Neuronal stem cell (in vitro differentiated cells): ENCODE measurements at regions not wholly inside any gene's neighbourhood (a gene's known extent, or its start where the extent isn't known, plus 50 kb on each side); places are given as distances from the start of the nearest gene placed in this dataset.

Source experiments
- DNase-seq: peaks from one replicate; pipeline ENCODE4 v3.0.0-alpha.2; 2013; ENCODE audit warnings: low spot score
- H2AFZ ChIP-seq: one replicate; pipeline ENCODE4 v1.6.1; 2013; ENCODE audit warnings: mild to moderate bottlenecking, low read length, inconsistent platforms
- H2AK5ac ChIP-seq: 2 replicates; pipeline ENCODE4 v1.6.1; 2013; ENCODE audit warnings: low read depth, mild to moderate bottlenecking, inconsistent platforms, low read length, moderate library complexity, mixed read lengths
- H2BK120ac ChIP-seq: 2 replicates; pipeline ENCODE4 v1.6.1; 2013; ENCODE audit warnings: low read depth, mild to moderate bottlenecking, inconsistent platforms, low read length, moderate library complexity, mixed read lengths
- H2BK12ac ChIP-seq: one replicate; pipeline ENCODE4 v1.6.1; 2013; ENCODE audit warnings: low read length, inconsistent platforms
- H2BK15ac ChIP-seq: 2 replicates; pipeline ENCODE4 v1.6.1; 2013; ENCODE audit warnings: mild to moderate bottlenecking, low read length, inconsistent platforms, mixed read lengths
- H2BK5ac ChIP-seq: one replicate; pipeline ENCODE4 v1.6.1; 2013; ENCODE audit warnings: inconsistent platforms, mild to moderate bottlenecking, low read length, moderate library complexity
- H3K14ac ChIP-seq: one replicate; pipeline ENCODE4 v1.6.1; 2013; ENCODE audit warnings: low read length, inconsistent platforms
- H3K18ac ChIP-seq: 2 replicates; pipeline ENCODE4 v1.6.1; 2013; ENCODE audit warnings: low read length, inconsistent platforms
- H3K23ac ChIP-seq: 2 replicates; pipeline ENCODE4 v1.6.1; 2013; ENCODE audit warnings: low read depth, mild to moderate bottlenecking, mixed read lengths, low read length, inconsistent platforms; ENCODE audit not compliant: poor library complexity
- H3K27ac ChIP-seq: replicated peaks from 3 replicates; pipeline ENCODE4 v1.5.1; 2013; ENCODE audit warnings: low read length, inconsistent platforms
- H3K27me3 ChIP-seq, 3 experiments: 2 replicates each; pipeline ENCODE4 v1.6.1; 2013; ENCODE audit warnings: low read length in 3 of 3, mild to moderate bottlenecking in 2 of 3, inconsistent platforms in 1 of 3, low read depth in 1 of 3, mixed read lengths in 1 of 3, moderate library complexity in 1 of 3; ENCODE audit not compliant: control insufficient read depth in 3 of 3, insufficient read depth in 3 of 3
- H3K36me3 ChIP-seq, 2 donors: replicated peaks in 1 of 2; 2 replicates each; pipeline ENCODE4 v1.6.1; 2013; ENCODE audit warnings: low read length in 2 of 2; ENCODE audit not compliant: control insufficient read depth in 2 of 2, insufficient read depth in 2 of 2
- H3K4ac ChIP-seq: 2 replicates; pipeline ENCODE4 v1.6.1; 2013; ENCODE audit warnings: inconsistent platforms, mild to moderate bottlenecking, low read length, moderate library complexity
- H3K4me1 ChIP-seq, 2 donors: 1 replicate in 1 of 2; 2 replicates in 1 of 2; pipeline ENCODE4 v1.6.1; 2013; ENCODE audit warnings: low read length in 2 of 2, low read depth in 1 of 2; ENCODE audit not compliant: control insufficient read depth in 2 of 2, insufficient read depth in 1 of 2
- H3K4me2 ChIP-seq: one replicate; pipeline ENCODE4 v1.6.1; 2013; ENCODE audit warnings: mild to moderate bottlenecking, low read length, inconsistent platforms; ENCODE audit not compliant: insufficient read depth, poor library complexity, severe bottlenecking
- H3K4me3 ChIP-seq, 2 donors: 2 replicates each; pipeline ENCODE4 v1.5.1; 2013; ENCODE audit warnings: low read length in 2 of 2, mild to moderate bottlenecking in 2 of 2, inconsistent platforms in 1 of 2, moderate library complexity in 1 of 2
- H3K79me1 ChIP-seq: one replicate; pipeline ENCODE4 v1.6.1; 2013; ENCODE audit warnings: low read depth, mild to moderate bottlenecking, inconsistent platforms, low read length, moderate library complexity
- H3K9ac ChIP-seq: one replicate; pipeline ENCODE4 v1.6.1; 2013; ENCODE audit warnings: mild to moderate bottlenecking, low read depth, low read length, inconsistent platforms; ENCODE audit not compliant: poor library complexity
- H3K9me3 ChIP-seq, 2 donors: replicated peaks in 1 of 2; 2 replicates each; pipeline versions ENCODE3 to v1.6.1; 2013; ENCODE audit warnings: low read length in 2 of 2, mild to moderate bottlenecking in 2 of 2, inconsistent platforms in 1 of 2, low read depth in 1 of 2, mixed read lengths in 1 of 2, moderate library complexity in 1 of 2; ENCODE audit not compliant: control insufficient read depth in 2 of 2, insufficient read depth in 1 of 2
- H4K8ac ChIP-seq: one replicate; pipeline ENCODE4 v1.6.1; 2013; ENCODE audit warnings: low read depth, mild to moderate bottlenecking, inconsistent platforms, low read length, moderate library complexity
- H4K91ac ChIP-seq: one replicate; pipeline ENCODE4 v1.6.1; 2013; ENCODE audit warnings: low read length, low read depth, mild to moderate bottlenecking, inconsistent platforms; ENCODE audit not compliant: poor library complexity
- WGBS, 2 donors: extraction: QIAGEN DNeasy Blood & Tissue Kit; methylation state at CpG; one replicate each; pipeline ENCODE4 v1.1.7; 2013; ENCODE audit warnings: missing lambda C conversion rate in 2 of 2, mixed read lengths in 1 of 2; ENCODE audit not compliant: insufficient read length in 2 of 2, insufficient replicate concordance in 1 of 2; ENCODE audit errors: extremely low coverage in 2 of 2; 5-methylcytosine and 5-hydroxymethylcytosine counted together

- no peak overlapping the region for H2AFZ ChIP-seq
- H3K36me3 ChIP-seq: no peaks in the 10 kb centered on the region
- no peak overlapping the region for H4K91ac ChIP-seq
- H3K18ac ChIP-seq: no peak overlapping the region
- no CpG with 5 or more reads among the region's 1 CpG for WGBS, 2 donors
- H3K4me2 ChIP-seq: no peak overlapping the region
- no peak overlapping the region for H3K14ac ChIP-seq
- no peak overlapping the region for H2AK5ac ChIP-seq
- no peaks in the 10 kb centered on the region for H3K27me3 ChIP-seq
- no peaks in the 10 kb centered on the region for H3K9me3 ChIP-seq
- H2BK15ac ChIP-seq: no peak overlapping the region
- H3K4ac ChIP-seq: no peak overlapping the region
- H2BK5ac ChIP-seq: no peak overlapping the region
- no peak overlapping the region for H2BK12ac ChIP-seq
- no peaks in the 10 kb centered on the region for H3K79me1 ChIP-seq
- no peak overlapping the region for H3K27ac ChIP-seq
- H2BK120ac ChIP-seq: no peak overlapping the region
- no peak overlapping the region for H3K23ac ChIP-seq
- no peak overlapping the region for H3K9ac ChIP-seq
- no peak for DNase-seq
- H3K4me3 ChIP-seq: no peak overlapping the region
- no peaks in the 10 kb centered on the region for H3K4me1 ChIP-seq
- H4K8ac ChIP-seq: no peak overlapping the region
Measured at GRCh38 chr3:151625586-151625985, 108.1 kb upstream of the AADACL2 start.

- H2BK12ac ChIP-seq: no peak overlapping the region
- H3K4me1 ChIP-seq: no peaks in the 10 kb centered on the region
- no peak for DNase-seq
- H3K36me3 ChIP-seq: no peaks in the 10 kb centered on the region
- no peak overlapping the region for H3K4me3 ChIP-seq
- no peaks in the 10 kb centered on the region for H3K79me1 ChIP-seq
- no peak overlapping the region for H3K23ac ChIP-seq
- no peaks in the 10 kb centered on the region for H3K27me3 ChIP-seq
- no peak overlapping the region for H2BK5ac ChIP-seq
- H2AK5ac ChIP-seq: no peak overlapping the region
- H3K27ac ChIP-seq: no peak overlapping the region
- no peak overlapping the region for H2AFZ ChIP-seq
- WGBS, 2 donors: no CpG with 5 or more reads among the region's 3 CpGs
- no peak overlapping the region for H3K14ac ChIP-seq
- H4K91ac ChIP-seq: no peak overlapping the region
- no peak overlapping the region for H3K9ac ChIP-seq
- H3K4ac ChIP-seq: no peak overlapping the region
- no peak overlapping the region for H3K4me2 ChIP-seq
- no peak overlapping the region for H2BK15ac ChIP-seq
- no peak overlapping the region for H2BK120ac ChIP-seq
- H4K8ac ChIP-seq: no peak overlapping the region
- no peak overlapping the region for H3K18ac ChIP-seq
- no peaks in the 10 kb centered on the region for H3K9me3 ChIP-seq
Measured at GRCh38 chr3:151625086-151625485, 108.6 kb upstream of the AADACL2 start.

GRCh38 chr3:151620071-151620470 lies 113.7 kb upstream of the AADACL2 start:
- no peak overlapping the region for H2BK15ac ChIP-seq
- no peak overlapping the region for H3K27ac ChIP-seq
- no peaks in the 10 kb centered on the region for H3K79me1 ChIP-seq
- H3K9ac ChIP-seq: no peak overlapping the region
- no peaks in the 10 kb centered on the region for H3K9me3 ChIP-seq
- H3K18ac ChIP-seq: no peak overlapping the region
- no peak overlapping the region for H2BK5ac ChIP-seq
- H2BK12ac ChIP-seq: no peak overlapping the region
- no peak overlapping the region for H2AFZ ChIP-seq
- H2AK5ac ChIP-seq: no peak overlapping the region
- no peak overlapping the region for H4K91ac ChIP-seq
- H2BK120ac ChIP-seq: no peak overlapping the region
- no peak for DNase-seq
- H3K36me3 ChIP-seq: no peaks in the 10 kb centered on the region
- H3K4ac ChIP-seq: no peak overlapping the region
- no peaks in the 10 kb centered on the region for H3K4me1 ChIP-seq
- H3K4me3 ChIP-seq: no peak overlapping the region
- no peaks in the 10 kb centered on the region for H3K27me3 ChIP-seq
- no peak overlapping the region for H3K4me2 ChIP-seq
- H3K14ac ChIP-seq: no peak overlapping the region
- H4K8ac ChIP-seq: no peak overlapping the region
- H3K23ac ChIP-seq: no peak overlapping the region

GRCh38 chr3:151615464-151615863 lies 118.3 kb upstream of the AADACL2 start:
- H3K27me3 ChIP-seq: no peaks in the 10 kb centered on the region
- no peak overlapping the region for H3K4me2 ChIP-seq
- no peak overlapping the region for H2AK5ac ChIP-seq
- H3K18ac ChIP-seq: no peak overlapping the region
- H3K36me3 ChIP-seq: no peaks in the 10 kb centered on the region
- no peak overlapping the region for H3K4ac ChIP-seq
- no peak overlapping the region for H3K9ac ChIP-seq
- DNase-seq: no peak
- no peak overlapping the region for H3K4me3 ChIP-seq
- no CpG with 5 or more reads among the region's 4 CpGs for WGBS, 2 donors
- no peak overlapping the region for H2BK12ac ChIP-seq
- no peaks in the 10 kb centered on the region for H3K9me3 ChIP-seq
- no peak overlapping the region for H4K8ac ChIP-seq
- H2BK5ac ChIP-seq: no peak overlapping the region
- no peaks in the 10 kb centered on the region for H3K4me1 ChIP-seq
- no peak overlapping the region for H3K27ac ChIP-seq
- H3K23ac ChIP-seq: no peak overlapping the region
- no peak overlapping the region for H3K14ac ChIP-seq
- H4K91ac ChIP-seq: no peak overlapping the region
- H2AFZ ChIP-seq: no peak overlapping the region
- H2BK120ac ChIP-seq: no peak overlapping the region
- H2BK15ac ChIP-seq: no peak overlapping the region
- H3K79me1 ChIP-seq: no peaks in the 10 kb centered on the region
